ENCODE measurements at regions not wholly inside any gene's neighbourhood (a gene's known extent, or its start where the extent isn't known, plus 50 kb on each side); places are given as distances from the start of the nearest gene placed in this dataset.
"Not testable (repeated sequence)": the region's sequence is repeated elsewhere in the genome, so short reads cannot be mapped to it uniquely, and the experiment has no call there.

DNA sequence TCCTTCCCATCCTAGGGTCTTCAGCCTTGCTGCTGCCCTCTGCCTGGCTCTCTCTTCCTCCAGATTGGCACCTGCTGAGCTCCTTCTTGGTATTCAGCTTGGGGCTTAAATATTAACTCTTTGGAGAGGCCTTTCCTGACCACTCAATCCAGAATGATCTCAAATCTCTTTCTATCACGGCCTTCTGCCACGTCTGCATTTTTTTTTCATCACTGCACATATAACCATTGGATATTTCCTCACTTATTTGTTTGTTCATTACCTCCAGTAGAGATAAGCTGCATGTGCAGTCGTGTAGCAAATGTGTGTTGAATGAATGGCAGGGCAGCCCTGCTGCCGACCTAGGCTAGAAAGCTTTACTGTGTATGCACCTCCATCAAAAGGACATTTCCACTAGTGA lies 51.6 kb upstream of the MPP7 start:
- no peak for DNase-seq

DNA sequence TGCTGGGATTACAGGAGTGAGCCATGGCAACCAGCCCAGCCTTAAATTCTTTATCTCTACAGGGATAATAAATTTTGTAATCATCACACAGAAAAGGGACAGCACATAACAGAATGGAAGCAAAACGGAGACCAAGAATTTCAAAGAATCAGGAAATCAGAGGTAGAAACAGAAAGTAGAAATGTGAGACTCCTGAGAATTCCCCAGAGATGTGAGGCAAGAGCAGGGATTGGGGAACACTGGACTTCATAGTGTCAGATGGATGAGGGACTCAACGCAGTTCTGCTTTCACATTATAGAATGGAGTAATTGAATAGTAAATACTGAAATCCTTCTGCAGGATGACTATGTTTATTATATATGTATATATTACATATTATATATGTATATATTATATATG lies 52.5 kb upstream of the MPP7 start:
- no peak for DNase-seq

DNA sequence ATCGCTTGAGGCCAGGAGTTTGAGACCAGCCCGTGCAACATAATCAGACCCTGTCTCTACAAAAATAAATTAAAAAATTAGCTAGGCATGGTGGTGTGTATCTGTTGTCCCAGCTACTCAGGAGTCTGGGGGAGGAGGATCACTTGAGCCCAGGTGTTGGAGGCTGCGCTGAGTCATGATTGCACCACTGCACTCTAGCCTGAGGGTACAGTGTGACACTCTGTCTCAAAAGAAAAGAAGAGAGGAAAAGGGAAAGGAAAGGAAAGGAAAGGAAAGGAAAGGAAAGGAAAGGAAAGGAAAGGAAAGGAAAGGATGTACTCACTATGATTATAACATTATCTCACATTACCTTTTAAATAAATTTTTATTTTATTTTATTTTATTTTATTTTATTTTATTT lies 56.5 kb upstream of the MPP7 start:
- no peak for DNase-seq

DNA sequence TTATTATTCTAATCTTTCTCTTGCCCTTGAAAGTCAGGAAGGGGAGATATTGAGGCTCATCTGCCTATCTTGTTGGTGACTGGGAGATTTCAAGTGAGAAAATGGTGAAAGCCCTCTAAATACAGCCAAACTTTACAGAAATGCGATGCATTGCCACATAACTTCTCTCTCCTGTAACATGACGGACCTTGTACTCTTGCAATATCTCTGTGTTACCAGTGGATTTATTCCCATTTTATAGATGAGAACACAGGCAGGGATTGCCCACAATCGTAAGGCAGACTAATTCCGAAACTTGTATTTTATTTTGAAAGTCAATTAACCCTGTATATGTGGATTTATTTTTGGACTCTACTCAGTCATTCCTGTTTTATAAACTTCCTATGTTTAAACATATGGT lies 57.3 kb upstream of the MPP7 start:
- no peak for DNase-seq

DNA sequence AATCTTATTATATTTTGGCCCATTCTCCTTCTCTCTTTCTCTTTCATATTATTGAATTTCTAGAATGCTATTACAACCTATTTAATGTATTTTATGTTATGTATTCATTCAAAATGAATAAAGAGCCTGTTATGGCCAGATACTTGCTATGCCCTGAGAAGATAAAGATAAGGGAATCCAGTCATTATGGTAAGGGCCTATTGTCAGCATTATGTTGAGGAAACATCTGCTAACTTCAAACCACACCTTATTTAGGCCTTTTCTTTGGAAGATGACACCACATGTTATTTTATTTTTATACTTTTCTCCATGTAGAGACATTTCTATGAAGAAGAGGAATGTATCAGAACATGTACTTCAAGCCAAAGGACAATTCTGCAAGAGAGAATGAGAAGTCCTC lies 60.5 kb upstream of the MPP7 start:
- no peak for DNase-seq

DNA sequence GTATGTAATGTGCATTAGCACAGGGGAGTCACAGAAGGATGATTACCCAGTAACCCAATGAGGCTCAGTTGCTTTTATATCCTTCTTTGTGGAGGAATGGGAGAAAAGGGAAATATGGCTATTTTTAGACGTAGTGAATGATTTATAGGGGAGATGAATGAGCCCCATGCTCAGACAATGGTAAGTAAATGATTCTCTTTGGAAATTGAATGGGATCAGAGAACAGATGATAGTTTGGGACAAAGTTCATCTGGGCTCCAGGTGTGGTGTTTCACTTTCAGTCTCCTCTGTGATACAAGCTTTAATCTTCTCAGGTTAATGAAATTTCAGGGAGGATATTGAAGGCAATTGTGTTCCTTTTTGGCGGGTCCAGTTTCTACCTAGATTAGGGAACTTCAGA lies 63.0 kb upstream of the MPP7 start:
- DNase-seq: no peak

DNA sequence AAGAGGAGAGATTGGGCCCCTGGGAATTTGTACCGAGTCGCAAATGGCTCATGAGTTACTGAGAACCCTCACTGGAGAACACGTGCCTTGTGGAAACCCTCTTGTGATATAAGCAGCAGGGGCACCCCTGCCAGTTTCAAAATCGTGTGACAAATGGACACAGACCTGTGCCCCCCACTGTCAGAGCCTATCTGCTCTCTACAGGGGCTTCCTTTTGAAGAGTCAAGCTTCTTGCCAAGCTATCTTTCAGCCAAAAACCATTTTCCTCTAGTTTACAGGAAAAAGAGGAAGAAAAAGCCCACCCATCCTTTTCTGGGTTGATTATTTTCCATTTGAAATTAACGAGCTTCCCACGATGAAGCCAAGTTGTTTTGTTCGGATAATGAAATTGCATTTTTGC lies 64.1 kb upstream of the MPP7 start:
- DNase-seq: no peak

DNA sequence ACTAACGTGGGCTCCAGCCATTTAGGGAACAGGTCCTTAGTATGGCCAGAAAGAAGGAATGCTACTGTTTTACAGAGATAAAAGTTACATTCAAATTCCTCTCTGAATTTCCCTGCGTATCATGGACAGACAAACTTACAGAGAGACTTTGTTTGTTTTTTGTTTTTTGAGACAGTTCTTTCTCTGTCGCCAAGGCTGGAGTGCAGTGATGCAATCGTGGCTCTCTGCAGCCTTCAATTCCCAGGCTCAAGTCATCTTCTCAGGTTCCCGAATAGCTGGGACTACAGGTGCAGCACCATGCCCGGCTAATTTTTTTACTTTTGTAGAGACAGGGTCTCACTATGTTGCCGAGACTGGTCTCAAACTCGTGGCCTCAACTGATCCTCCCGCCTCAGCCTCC lies 64.5 kb upstream of the MPP7 start:
- no peak for DNase-seq

DNA sequence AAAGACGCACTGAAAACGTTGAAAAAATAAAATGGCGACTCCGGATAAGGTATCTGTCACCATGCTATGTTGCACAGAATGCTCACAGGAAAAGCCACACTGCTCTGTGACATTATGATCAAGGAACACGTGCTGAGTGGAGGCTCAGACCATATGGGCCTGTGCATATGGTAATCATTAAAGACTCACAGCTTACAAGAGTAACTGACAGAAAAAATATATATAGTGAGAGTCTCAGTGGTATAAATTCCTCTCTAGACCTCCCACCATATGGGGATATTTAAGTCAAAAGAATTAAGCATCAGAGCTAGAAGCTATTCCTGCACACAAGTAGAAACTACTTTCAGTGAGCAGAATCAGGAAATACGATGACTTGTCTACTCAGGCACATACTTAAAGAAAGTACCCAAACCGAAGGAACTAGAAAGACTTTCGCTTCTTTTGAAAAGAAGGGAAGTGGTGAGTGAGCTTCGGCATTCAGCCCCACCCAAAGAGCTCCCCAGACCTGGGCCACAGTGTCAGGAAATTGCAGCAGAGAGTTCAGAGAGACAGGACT lies 65.1 kb upstream of the MPP7 start:
- no peak for DNase-seq

DNA sequence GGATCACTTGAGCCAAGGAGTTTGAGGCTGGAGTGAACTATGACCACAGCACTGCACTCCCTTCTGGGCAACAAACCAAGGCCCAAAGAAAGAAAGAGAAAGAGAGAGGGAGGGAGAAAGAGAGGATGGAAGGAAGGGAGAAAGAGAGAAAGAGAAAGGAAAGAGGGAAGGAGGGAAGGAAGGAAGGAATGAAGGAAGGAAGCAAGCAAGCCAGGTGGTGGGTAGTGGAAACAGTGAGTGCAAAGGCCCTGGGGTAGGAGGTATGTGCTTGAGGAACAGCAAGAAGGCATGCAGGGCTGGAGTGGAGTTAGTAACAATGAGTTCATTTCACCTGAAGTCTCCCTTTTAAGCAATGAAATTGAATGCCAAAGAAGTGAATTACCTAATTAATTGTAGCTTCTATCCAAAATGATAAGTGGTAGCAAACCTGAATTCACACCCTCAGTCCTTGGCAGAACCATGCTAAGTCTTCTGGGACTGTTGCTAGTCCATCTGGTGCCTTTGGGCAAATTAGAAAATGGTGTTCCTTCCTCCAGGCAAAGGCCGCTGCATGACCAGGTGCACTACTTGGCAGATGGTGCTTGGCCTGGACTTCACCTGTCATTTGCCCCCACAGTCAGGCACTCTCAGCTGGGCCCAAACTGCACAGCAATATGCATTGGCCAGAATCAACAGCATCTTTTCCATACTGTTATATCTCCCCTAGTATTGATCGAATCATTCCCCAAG lies 67.4 kb upstream of the MPP7 start:
- peak; percentile 23 for DNase-seq

DNA sequence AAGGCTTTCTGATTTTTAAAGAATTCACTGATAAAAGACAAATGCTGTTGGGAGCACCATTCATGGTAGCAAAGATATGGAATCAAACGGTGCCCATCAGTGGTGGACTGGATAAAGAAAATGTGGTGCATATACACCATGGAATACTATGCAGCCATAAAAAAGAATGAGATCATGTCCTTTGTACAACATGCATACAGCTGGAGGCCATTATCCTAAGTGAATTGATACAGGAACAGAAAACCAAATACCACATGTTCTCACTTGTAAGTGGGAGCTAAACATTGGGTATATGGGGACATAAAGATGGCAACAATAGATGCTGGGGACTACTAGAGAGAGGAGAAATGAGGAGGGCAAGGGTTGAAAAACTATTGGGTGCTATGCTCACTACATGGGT lies 68.8 kb upstream of the MPP7 start:
- not testable (repeated sequence) for DNase-seq

DNA sequence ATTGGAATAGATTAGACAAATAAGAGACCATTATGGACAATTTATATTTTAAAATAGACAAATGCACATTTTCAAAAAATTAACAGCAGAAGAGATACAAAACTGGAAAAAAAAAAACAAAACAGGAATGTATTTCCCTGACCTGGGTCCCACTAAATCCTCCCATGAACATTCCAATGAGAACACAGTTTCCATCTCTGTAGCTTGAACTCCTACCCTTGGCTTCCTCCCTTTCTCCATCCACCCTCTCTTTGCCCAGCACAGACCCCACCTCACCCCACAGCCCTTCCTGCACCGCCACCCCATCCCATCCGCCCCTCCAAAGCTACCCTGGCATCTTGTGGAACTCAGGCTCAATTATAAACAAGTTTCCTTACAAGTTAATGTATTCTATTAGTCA lies 71.2 kb upstream of the MPP7 start:
- DNase-seq: no peak

DNA sequence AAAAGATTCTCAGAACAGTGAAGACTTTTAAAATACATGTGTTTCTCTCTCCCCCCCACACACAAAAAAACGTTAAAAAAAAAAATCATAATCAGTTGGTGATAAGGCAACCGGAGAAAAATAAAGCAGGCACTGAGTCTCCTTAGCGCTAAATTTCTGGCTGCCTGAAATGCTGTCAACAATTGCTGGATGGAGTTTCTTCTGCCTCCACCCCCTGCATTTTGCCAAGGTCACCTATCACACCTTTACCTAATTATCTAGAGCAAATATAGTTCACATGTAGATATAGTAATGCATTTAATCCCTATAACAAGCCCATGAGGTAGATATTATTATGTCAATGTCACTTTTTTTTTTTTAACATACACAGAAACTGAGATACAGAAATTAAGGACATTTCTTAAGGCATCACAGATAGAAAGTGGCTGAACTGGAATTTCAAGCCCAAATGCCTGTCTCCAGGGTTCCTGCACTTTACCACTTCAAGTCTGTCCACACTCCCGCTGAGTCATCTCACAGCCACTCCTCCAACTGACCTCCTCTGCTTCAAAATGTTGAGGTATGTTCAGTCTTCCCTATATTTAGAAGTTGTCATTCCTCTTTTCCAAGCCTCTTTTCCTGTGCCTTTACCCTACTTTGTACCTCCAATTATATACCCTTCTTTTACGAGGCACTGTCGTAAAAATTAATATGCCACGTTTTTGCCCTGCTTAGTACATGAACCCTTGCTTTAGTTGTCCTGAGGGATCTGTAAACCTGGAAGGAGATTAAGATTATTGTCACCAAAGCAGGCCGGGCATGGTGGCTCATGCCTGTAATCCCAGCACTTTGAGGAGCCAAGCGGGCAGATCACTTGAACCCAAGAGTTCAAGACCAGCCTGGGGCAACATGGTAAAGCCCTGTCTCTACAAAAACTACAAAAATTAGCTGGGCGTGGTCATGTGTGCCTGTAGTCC lies 72.8 kb upstream of the MPP7 start:
- DNase-seq: no peak

DNA sequence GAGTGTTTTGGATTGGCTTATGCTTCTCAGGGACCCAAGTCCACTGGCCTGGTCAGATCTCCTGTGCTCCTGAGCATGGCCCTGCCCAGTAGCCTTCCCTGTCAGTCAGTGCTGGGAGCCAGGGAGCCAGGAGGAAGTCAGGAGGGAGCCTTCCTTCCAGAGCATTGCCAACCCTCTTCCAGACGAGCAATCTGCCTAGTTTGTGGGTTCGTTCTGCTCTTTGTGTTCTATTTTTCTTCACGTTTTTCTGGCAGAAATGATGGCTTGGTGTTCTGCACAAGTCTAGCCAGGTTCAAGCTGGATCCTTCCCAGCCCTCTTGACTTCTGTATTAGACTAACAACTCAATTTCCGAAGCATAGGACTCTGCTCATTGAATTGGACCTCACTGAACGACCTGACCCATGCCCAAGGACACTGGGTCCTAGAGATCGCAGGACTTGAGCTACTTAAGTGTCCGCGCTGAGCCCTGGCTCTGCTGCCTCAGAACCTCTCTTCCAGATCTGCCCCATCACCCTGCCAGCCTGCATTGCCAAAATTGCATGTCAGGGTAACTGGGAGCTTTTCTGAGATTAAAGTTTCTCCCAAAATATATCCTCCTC lies 76.2 kb upstream of the MPP7 start:
- DNase-seq: peak in 1 of 2 experiments; percentile 25

DNA sequence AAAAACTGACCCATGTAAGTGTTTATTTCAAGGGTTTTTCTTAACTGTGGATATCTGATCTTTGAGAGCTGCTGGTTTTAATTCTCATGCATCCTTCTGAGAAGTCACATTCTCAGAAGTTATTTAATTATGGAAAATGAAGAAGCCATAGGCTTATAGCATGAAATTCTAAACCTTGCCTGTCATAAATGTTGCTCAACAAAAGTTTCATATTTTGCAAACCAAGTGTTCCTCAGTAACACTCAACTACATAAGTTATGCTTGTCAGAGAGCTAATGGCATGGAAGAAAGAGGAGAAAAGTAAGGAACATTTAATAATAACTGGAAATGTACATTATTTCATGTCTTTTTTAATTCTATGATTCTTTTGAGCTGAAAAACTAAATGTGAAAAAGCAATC lies 78.6 kb upstream of the MPP7 start:
- no peak for DNase-seq

DNA sequence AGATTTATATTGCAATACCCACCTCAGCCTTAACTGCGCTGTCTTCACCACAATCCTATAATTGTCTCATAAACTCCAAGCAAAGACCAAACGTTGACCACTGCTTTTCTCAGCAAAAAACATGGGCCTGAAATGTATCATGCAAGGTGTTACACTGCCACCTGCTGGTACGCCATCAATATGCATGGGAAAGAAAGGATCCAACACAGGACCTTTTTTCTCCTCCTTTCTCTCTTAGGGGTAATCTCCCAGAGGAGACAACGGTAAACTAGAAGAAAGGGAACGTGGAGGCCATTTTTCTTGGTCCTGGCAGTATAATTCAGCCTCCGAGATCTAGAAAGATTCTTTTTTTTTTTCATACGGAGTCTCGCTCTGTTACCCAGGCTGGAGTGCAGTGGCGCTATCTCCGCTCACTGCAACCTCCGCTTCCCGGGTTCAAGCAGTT lies 79.1 kb upstream of the MPP7 start:
- peak; percentile 6 to 61 for DNase-seq

DNA sequence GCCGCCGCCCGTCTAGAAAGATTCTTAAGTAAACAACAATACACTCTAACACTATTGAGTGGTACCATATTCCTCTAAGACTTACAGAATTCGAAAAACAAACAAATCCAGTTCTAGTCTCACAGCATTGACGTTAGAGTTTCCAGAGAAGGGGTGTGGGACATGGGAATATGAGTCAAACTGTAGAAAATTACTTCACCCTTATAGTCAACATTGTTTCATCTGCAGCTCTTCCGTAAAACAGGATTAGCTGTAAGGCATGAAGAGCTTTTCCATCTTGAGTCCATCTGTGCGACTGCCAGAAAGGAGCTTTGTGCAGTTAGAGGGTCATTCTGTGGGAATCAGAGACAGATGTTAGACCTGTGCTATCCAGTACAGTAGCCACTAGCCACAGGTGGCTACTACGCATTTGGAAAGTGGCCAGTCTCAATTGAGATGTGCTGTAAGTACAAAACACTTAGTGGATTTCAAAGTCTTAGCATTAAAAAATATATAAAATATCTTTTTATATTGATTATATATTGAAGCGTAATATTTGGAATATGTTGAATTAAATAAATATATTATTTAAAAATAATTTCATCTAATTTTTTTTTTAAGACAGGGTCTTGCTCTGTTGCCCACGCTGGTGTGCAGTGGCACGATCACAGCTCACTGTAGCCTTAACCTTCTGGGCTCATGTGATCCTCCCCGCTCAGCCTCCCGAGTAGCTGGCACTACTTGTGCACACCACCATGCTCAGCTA lies 79.8 kb upstream of the MPP7 start:
- no peak for DNase-seq

DNA sequence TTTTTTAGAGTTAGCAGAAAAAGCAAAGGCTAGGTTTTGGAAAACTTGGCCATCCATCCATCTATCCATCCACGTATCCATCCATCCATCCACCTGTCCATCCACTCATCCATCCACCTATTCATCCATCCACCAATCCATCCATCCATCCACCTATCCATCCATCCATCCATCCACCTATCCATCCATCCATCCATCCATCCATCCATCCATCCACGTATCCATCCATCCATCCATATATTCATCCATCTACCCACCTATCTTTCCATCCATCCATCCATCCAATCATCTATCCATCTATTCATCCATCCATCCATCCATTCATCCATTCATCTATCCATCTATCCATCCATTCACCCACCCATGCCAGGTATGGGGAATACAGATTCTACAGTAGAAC lies 81.7 kb upstream of the MPP7 start:
- DNase-seq: no peak

DNA sequence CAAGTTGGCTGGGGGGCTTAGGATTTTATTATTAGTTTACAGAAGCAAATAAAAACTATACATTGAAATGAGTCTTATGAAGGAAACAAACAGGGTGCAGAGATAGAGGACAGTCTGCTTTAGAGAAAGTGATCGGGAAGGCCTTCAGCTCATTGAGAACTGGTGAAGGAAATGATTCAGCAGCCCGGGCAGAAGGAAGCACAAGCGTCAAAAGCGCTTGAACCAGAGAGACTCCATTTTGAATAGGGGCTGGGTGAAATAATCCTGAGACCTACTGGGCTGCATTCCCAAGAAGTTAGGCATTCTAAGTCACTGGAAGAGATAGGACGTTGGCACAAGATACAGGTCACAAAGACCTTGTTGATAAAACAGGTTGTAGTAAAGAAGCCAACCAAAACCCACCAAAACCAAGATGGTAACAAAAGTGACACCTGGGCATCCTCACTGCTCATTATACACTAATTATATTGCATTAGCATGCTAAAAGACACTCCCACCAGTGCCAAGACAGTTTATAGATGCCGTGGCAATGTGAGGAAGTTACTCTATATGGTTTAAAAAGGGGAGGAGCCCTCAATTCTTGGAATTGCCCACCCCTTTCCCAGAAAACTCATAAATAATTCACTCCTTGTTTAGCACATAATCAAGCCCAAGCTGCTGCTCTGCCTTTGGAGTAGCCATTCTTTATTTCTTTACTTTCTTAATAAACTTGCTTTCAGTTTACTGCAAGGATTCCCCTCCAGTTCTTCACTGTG lies 83.1 kb upstream of the MPP7 start:
- DNase-seq: no peak

DNA sequence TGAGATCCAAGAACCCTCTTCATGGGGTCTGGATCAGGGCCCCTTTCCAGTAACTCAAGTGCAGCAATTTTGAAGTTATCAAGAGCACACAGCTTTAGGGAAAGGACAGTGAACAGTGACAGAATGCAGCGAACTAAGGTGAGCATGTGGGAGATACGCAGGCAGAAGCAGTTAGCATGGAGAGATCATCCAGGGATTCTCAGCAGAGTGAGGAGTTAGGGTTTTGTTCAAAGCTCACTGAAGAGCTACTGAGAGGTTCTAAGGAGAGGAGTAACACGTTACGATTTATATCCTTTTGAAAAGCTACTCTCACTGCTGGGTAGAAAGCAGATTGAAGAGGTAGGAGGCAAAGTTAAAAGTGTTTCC lies 83.6 kb upstream of the MPP7 start:
- DNase-seq: no peak

DNA sequence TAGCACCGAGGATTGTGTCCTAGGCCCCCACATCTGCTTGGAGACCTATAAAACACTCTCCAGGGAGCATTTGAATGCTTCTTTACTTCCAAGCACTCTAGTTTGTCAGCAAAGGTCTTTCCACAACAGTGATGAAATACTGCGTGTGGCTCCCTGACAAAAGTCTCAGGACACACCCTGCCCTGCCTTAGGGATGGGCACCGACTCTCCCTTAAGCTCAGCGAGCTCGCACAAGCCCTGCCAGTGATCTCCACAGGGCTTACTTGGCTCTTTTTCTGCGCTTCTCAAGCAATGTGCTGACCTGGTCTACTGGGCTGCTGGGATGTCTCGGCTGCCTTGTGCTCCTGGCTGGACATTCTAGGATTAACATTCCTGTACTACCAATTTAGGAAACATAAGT lies 84.3 kb upstream of the MPP7 start:
- no peak for DNase-seq

DNA sequence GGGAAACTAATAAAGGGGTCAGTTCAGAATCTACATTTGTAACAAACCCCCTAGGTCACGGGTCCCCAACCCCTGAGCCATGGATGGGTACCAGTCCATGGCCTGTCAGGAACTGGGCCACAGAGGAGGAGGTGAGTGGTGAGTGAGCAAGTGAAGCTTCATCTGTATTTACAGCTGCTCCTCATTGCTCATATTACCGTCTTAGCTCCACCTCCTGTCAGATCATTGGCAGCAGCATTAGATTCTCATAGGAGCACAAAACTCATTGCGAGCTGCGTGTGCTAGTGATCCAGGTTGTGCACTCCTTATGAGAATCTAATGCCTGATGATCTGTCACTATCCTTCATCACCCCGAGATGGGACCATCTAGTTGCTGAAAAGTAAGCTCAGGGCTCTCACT lies 88.4 kb upstream of the MPP7 start:
- no peak for DNase-seq

All from cerebellar nuclear complex (tissue), 1 donor.